ENCODE measurements at regions not wholly inside any gene's neighbourhood (a gene's known extent, or its start where the extent isn't known, plus 50 kb on each side); places are given as distances from the start of the nearest gene placed in this dataset.

GRCh38 chr9:28105001-28105400 is 531.7 kb upstream of the C9orf72 start:
- no peak for TF ChIP-seq CTCF (conservative IDR thresholded peaks at IDR 0.05; ENCODE audit: low read length)
- no peak for TF ChIP-seq EZH2phosphoT487 (IDR thresholded peaks at IDR 0.05; ENCODE audit: borderline replicate concordance)

Data from Loucy (cell line).